ENCODE measurements at regions not wholly inside any gene's neighbourhood (a gene's known extent, or its start where the extent isn't known, plus 50 kb on each side); places are given as distances from the start of the nearest gene placed in this dataset.
"Not testable (repeated sequence)": the region's sequence is repeated elsewhere in the genome, so short reads cannot be mapped to it uniquely, and the experiment has no call there.

DNA sequence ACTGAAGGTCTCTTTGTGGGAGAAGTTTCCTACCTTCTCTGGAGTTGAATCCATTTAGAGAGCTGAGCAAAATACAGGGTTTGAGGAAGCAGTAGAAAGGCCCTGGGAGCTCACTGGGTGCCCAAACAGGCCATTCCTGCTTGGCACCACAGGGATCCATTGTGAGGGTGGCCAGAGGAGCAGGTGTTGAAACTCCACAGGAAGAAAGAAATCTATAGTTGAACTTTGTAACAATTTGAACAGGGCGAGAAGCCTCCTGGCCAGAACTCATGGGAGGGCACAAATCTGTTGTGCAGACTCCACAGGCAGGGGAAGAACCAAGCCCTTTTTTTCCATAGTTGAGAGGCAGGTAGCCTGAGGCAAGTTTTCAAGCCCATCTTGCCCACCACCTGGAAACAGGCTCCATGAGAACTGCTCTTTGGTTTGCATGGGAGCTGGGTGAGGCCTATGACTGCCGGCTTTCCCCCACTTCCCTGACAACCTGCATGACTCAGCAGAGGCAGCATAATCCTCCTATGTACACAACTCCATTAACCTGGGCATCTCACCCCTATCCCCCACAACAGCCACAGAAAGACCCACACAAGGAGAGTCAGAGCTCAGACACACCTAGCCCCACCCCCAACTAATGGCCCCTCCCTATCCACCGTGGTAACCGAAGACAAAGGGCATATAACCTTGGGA is 1053.0 kb downstream of the TSN start:
- TF ChIP-seq CTCF (conservative IDR thresholded peaks at IDR 0.05): no peak
- no peak overlapping the region for H3K27ac ChIP-seq

- H3K27ac ChIP-seq: not testable (repeated sequence)
These were observed 1056.8 kb downstream of the TSN start for GRCh38 chr2:122812214-122812613.

GRCh38 chr2:122815120-122815519 is 1059.7 kb downstream of the TSN start:
- H3K27ac ChIP-seq: no peak overlapping the region
- TF ChIP-seq CTCF (conservative IDR thresholded peaks at IDR 0.05): no peak

- no peak for TF ChIP-seq CTCF (conservative IDR thresholded peaks at IDR 0.05)
- H3K27ac ChIP-seq: no peak overlapping the region
These were observed 1061.4 kb downstream of the TSN start for GRCh38 chr2:122816803-122817202.

DNA sequence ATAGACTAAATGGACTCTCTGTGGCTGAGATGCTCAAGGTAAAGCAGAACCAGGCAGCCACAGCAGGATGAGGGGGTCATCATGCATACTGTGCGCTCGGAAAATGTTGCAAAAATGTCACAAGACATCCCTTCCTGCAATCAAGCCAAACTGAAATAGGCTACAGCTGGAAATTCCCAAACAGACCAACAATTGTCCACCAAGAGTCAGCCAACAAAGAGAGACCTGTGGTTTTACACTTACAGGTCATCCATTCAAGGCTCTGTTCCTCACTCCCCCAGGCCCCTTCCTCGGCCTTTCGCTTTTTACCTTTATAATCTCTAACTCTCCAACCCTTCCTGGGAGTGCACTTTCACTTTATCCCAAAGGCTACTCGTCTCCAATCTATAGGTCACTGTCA is 1066.9 kb downstream of the TSN start:
- TF ChIP-seq CTCF (conservative IDR thresholded peaks at IDR 0.05): no peak

GRCh38 chr2:122830157-122830556 is 1074.7 kb downstream of the TSN start:
- no peak for TF ChIP-seq CTCF (conservative IDR thresholded peaks at IDR 0.05)
- no peak overlapping the region for H3K27ac ChIP-seq

More for the DNA sequence above, 1066.9 kb downstream of the TSN start:
- no peak overlapping the region for H3K27ac ChIP-seq

- TF ChIP-seq CTCF (conservative IDR thresholded peaks at IDR 0.05): no peak
These were observed 1076.2 kb downstream of the TSN start for GRCh38 chr2:122831649-122832048.

DNA sequence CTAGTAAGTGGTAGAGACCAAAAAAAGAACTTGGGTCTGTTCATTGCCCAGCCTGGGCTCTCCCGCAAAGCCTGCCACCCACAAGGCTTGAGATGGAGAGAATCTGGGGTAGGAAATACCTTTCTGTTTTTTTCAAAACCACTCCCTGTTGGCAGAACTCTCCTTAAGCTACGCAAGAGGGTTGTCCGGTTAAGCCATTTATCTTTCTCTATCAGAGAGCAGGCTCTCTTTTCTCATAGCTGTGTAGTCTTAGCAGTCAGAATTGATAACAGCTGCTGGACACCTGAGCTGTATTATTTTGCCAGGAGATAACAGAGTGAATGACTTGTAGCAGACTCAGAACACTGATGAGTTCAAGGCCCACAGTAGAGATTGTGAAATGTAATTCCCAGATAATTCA is 1088.1 kb downstream of the TSN start:
- no peak for TF ChIP-seq CTCF (conservative IDR thresholded peaks at IDR 0.05)

More at GRCh38 chr2:122831649-122832048, 1076.2 kb downstream of the TSN start:
- H3K27ac ChIP-seq: no peak overlapping the region

More for the DNA sequence above, 1088.1 kb downstream of the TSN start:
- no peak overlapping the region for H3K27ac ChIP-seq

Measured in VCaP (cell line).